ENCODE measurements at regions not wholly inside any gene's neighbourhood (a gene's known extent, or its start where the extent isn't known, plus 50 kb on each side); places are given as distances from the start of the nearest gene placed in this dataset.

- no CpG with 5 or more reads among the region's 2 CpGs for WGBS, 2 donors (ENCODE audit: extremely low coverage in 2 of 2, insufficient read length in 2 of 2, insufficient replicate concordance in 1 of 2)
- no peak overlapping the region for H4K91ac ChIP-seq (ENCODE audit: low read depth, low read length, poor library complexity)
- H2BK120ac ChIP-seq (ENCODE audit: low read depth, low read length) = no peak overlapping the region
- H3K27me3 ChIP-seq (ENCODE audit: control insufficient read depth in 3 of 3, insufficient read depth in 3 of 3, low read depth in 1 of 3, low read length in 3 of 3) = peaks cover 0 to 2% (median 0%) of the 10 kb centered on the region in 3 experiments
- no peaks in the 10 kb centered on the region for H3K79me1 ChIP-seq (ENCODE audit: low read depth, low read length)
- no peak overlapping the region for H3K4me3 ChIP-seq (ENCODE audit: low read length in 2 of 2)
- H2BK15ac ChIP-seq (ENCODE audit: low read length) = no peak overlapping the region
- H2AK5ac ChIP-seq (ENCODE audit: low read depth, low read length) = no peak overlapping the region
- no peak overlapping the region for H3K4ac ChIP-seq (ENCODE audit: low read length)
- H3K23ac ChIP-seq (ENCODE audit: low read depth, low read length, poor library complexity) = no peak overlapping the region
- no peak for DNase-seq (ENCODE audit: low spot score)
- no peaks in the 10 kb centered on the region for H3K9me3 ChIP-seq (replicated peaks in 1 of 2; ENCODE audit: control insufficient read depth in 2 of 2, insufficient read depth in 1 of 2, low read depth in 1 of 2, low read length in 2 of 2)
- H2BK12ac ChIP-seq (ENCODE audit: low read length) = no peak overlapping the region
- H3K4me2 ChIP-seq (ENCODE audit: insufficient read depth, low read length, poor library complexity, severe bottlenecking) = no peak overlapping the region
- H3K27ac ChIP-seq (replicated peaks; ENCODE audit: low read length) = no peak overlapping the region
- H2AFZ ChIP-seq (ENCODE audit: low read length) = no peak overlapping the region
- H3K4me1 ChIP-seq (ENCODE audit: control insufficient read depth in 2 of 2, insufficient read depth in 1 of 2, low read depth in 1 of 2, low read length in 2 of 2) = no peaks in the 10 kb centered on the region
- H3K14ac ChIP-seq (ENCODE audit: low read length) = no peak overlapping the region
- no peak overlapping the region for H2BK5ac ChIP-seq (ENCODE audit: low read length)
- H3K18ac ChIP-seq (ENCODE audit: low read length) = no peak overlapping the region
- H3K36me3 ChIP-seq (replicated peaks in 1 of 2; ENCODE audit: control insufficient read depth in 2 of 2, insufficient read depth in 2 of 2, low read length in 2 of 2) = no peaks in the 10 kb centered on the region
- H4K8ac ChIP-seq (ENCODE audit: low read depth, low read length) = no peak overlapping the region
- H3K9ac ChIP-seq (ENCODE audit: low read depth, low read length, poor library complexity) = no peak overlapping the region
Observed at GRCh38 chr1:60245324-60245723, 171.8 kb upstream of the C1orf87 start.

- Histone ChIP-seq H2BK15ac (ENCODE audit: low read length) (no peak overlapping the region), H3K27me3 (ENCODE audit: control insufficient read depth in 3 of 3, insufficient read depth in 3 of 3, low read depth in 1 of 3, low read length in 3 of 3) (peaks cover 0 to 2% (median 0%) of the 10 kb centered on the region in 3 experiments), H3K9ac (ENCODE audit: low read depth, low read length, poor library complexity) (no peak overlapping the region), H3K4ac (ENCODE audit: low read length) (no peak overlapping the region), H3K4me3 (ENCODE audit: low read length in 2 of 2) (no peak overlapping the region), H2AK5ac (ENCODE audit: low read depth, low read length) (no peak overlapping the region), H4K91ac (ENCODE audit: low read depth, low read length, poor library complexity) (no peak overlapping the region), H3K9me3 (replicated peaks in 1 of 2; ENCODE audit: control insufficient read depth in 2 of 2, insufficient read depth in 1 of 2, low read depth in 1 of 2, low read length in 2 of 2) (no peaks in the 10 kb centered on the region), H3K27ac (replicated peaks; ENCODE audit: low read length) (no peak overlapping the region), H3K14ac (ENCODE audit: low read length) (no peak overlapping the region), H4K8ac (ENCODE audit: low read depth, low read length) (no peak overlapping the region), H2AFZ (ENCODE audit: low read length) (no peak overlapping the region), H2BK12ac (ENCODE audit: low read length) (no peak overlapping the region), H3K18ac (ENCODE audit: low read length) (no peak overlapping the region), H3K36me3 (replicated peaks in 1 of 2; ENCODE audit: control insufficient read depth in 2 of 2, insufficient read depth in 2 of 2, low read length in 2 of 2) (no peaks in the 10 kb centered on the region), H2BK5ac (ENCODE audit: low read length) (no peak overlapping the region), H3K23ac (ENCODE audit: low read depth, low read length, poor library complexity) (no peak overlapping the region), H2BK120ac (ENCODE audit: low read depth, low read length) (no peak overlapping the region), H3K4me1 (ENCODE audit: control insufficient read depth in 2 of 2, insufficient read depth in 1 of 2, low read depth in 1 of 2, low read length in 2 of 2) (no peaks in the 10 kb centered on the region), H3K79me1 (ENCODE audit: low read depth, low read length) (no peaks in the 10 kb centered on the region), H3K4me2 (ENCODE audit: insufficient read depth, low read length, poor library complexity, severe bottlenecking) (no peak overlapping the region)
- no peak for DNase-seq (ENCODE audit: low spot score)
Observed at GRCh38 chr1:60244906-60245305, 171.3 kb upstream of the C1orf87 start.

- no peak overlapping the region for H3K9ac ChIP-seq (ENCODE audit: low read depth, low read length, poor library complexity)
- no peaks in the 10 kb centered on the region for H3K4me1 ChIP-seq (ENCODE audit: control insufficient read depth in 2 of 2, insufficient read depth in 1 of 2, low read depth in 1 of 2, low read length in 2 of 2)
- no peak for DNase-seq (ENCODE audit: low spot score)
- no peak overlapping the region for H4K91ac ChIP-seq (ENCODE audit: low read depth, low read length, poor library complexity)
- no peak overlapping the region for H3K23ac ChIP-seq (ENCODE audit: low read depth, low read length, poor library complexity)
- no peaks in the 10 kb centered on the region for H3K36me3 ChIP-seq (replicated peaks in 1 of 2; ENCODE audit: control insufficient read depth in 2 of 2, insufficient read depth in 2 of 2, low read length in 2 of 2)
- no peak overlapping the region for H3K14ac ChIP-seq (ENCODE audit: low read length)
- WGBS, 2 donors (ENCODE audit: extremely low coverage in 2 of 2, insufficient read length in 2 of 2, insufficient replicate concordance in 1 of 2) = no CpG with 5 or more reads among the region's 2 CpGs
- no peak overlapping the region for H3K27ac ChIP-seq (replicated peaks; ENCODE audit: low read length)
- no peak overlapping the region for H3K18ac ChIP-seq (ENCODE audit: low read length)
- no peak overlapping the region for H2AFZ ChIP-seq (ENCODE audit: low read length)
- no peak overlapping the region for H3K4me3 ChIP-seq (ENCODE audit: low read length in 2 of 2)
- no peaks in the 10 kb centered on the region for H3K79me1 ChIP-seq (ENCODE audit: low read depth, low read length)
- H3K4ac ChIP-seq (ENCODE audit: low read length) = no peak overlapping the region
- H2AK5ac ChIP-seq (ENCODE audit: low read depth, low read length) = no peak overlapping the region
- H3K27me3 ChIP-seq (ENCODE audit: control insufficient read depth in 3 of 3, insufficient read depth in 3 of 3, low read depth in 1 of 3, low read length in 3 of 3) = no peaks in the 10 kb centered on the region
- no peak overlapping the region for H4K8ac ChIP-seq (ENCODE audit: low read depth, low read length)
- H3K4me2 ChIP-seq (ENCODE audit: insufficient read depth, low read length, poor library complexity, severe bottlenecking) = no peak overlapping the region
- no peak overlapping the region for H2BK120ac ChIP-seq (ENCODE audit: low read depth, low read length)
- no peak overlapping the region for H2BK12ac ChIP-seq (ENCODE audit: low read length)
- H2BK5ac ChIP-seq (ENCODE audit: low read length) = no peak overlapping the region
- H3K9me3 ChIP-seq (replicated peaks in 1 of 2; ENCODE audit: control insufficient read depth in 2 of 2, insufficient read depth in 1 of 2, low read depth in 1 of 2, low read length in 2 of 2) = no peaks in the 10 kb centered on the region
- H2BK15ac ChIP-seq (ENCODE audit: low read length) = no peak overlapping the region
Observed at GRCh38 chr1:60235275-60235674, 161.7 kb upstream of the C1orf87 start.

- Histone ChIP-seq H2AFZ (ENCODE audit: low read length) (no peak overlapping the region), H2BK5ac (ENCODE audit: low read length) (no peak overlapping the region), H3K36me3 (replicated peaks in 1 of 2; ENCODE audit: control insufficient read depth in 2 of 2, insufficient read depth in 2 of 2, low read length in 2 of 2) (no peaks in the 10 kb centered on the region), H4K91ac (ENCODE audit: low read depth, low read length, poor library complexity) (no peak overlapping the region), H3K18ac (ENCODE audit: low read length) (no peak overlapping the region), H3K4me3 (ENCODE audit: low read length in 2 of 2) (no peak overlapping the region), H3K27me3 (ENCODE audit: control insufficient read depth in 3 of 3, insufficient read depth in 3 of 3, low read depth in 1 of 3, low read length in 3 of 3) (no peaks in the 10 kb centered on the region), H4K8ac (ENCODE audit: low read depth, low read length) (no peak overlapping the region), H3K14ac (ENCODE audit: low read length) (no peak overlapping the region), H2BK15ac (ENCODE audit: low read length) (no peak overlapping the region), H3K27ac (replicated peaks; ENCODE audit: low read length) (no peak overlapping the region), H3K4me2 (ENCODE audit: insufficient read depth, low read length, poor library complexity, severe bottlenecking) (no peak overlapping the region), H3K9ac (ENCODE audit: low read depth, low read length, poor library complexity) (no peak overlapping the region), H2BK120ac (ENCODE audit: low read depth, low read length) (no peak overlapping the region), H3K23ac (ENCODE audit: low read depth, low read length, poor library complexity) (no peak overlapping the region), H2BK12ac (ENCODE audit: low read length) (no peak overlapping the region), H3K4me1 (ENCODE audit: control insufficient read depth in 2 of 2, insufficient read depth in 1 of 2, low read depth in 1 of 2, low read length in 2 of 2) (no peaks in the 10 kb centered on the region), H2AK5ac (ENCODE audit: low read depth, low read length) (no peak overlapping the region), H3K4ac (ENCODE audit: low read length) (no peak overlapping the region), H3K79me1 (ENCODE audit: low read depth, low read length) (no peaks in the 10 kb centered on the region), H3K9me3 (replicated peaks in 1 of 2; ENCODE audit: control insufficient read depth in 2 of 2, insufficient read depth in 1 of 2, low read depth in 1 of 2, low read length in 2 of 2) (no peaks in the 10 kb centered on the region)
- no CpG with 5 or more reads among the region's 2 CpGs for WGBS, 2 donors (ENCODE audit: extremely low coverage in 2 of 2, insufficient read length in 2 of 2, insufficient replicate concordance in 1 of 2)
- DNase-seq (ENCODE audit: low spot score) = no peak
Observed at GRCh38 chr1:60234776-60235175, 161.2 kb upstream of the C1orf87 start.
